ENCODE measurements at regions not wholly inside any gene's neighbourhood (a gene's known extent, or its start where the extent isn't known, plus 50 kb on each side); places are given as distances from the start of the nearest gene placed in this dataset.

DNA sequence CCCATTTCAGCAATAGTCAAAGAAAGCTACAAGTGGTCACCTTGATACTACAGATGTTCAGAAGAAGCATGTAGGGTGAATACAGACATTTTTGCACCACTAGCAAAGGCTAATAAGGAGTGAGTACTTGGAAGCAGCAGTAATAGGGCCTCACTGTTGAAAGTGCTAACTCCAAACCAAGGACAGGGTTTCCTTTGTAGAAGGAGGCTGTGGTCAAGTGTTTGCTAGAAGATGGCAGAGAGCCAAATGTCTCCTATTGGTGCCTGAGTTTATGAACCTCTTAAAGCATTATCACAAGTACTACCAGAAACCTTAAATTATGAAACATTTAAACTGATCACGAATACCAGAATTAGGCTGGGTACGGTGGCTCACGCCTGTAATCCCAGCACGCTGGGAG lies 308.1 kb downstream of the ZEB2 start:
- ChIA-PET CTCF (no interaction called here), POLR2A (no interaction called here)
- no peak overlapping the region for H3K4me3 ChIP-seq (ENCODE audit: low read depth, low read length)
- no peak for DNase-seq (ENCODE audit: low read depth, low spot score)
- TF ChIP-seq, protein P1, sequence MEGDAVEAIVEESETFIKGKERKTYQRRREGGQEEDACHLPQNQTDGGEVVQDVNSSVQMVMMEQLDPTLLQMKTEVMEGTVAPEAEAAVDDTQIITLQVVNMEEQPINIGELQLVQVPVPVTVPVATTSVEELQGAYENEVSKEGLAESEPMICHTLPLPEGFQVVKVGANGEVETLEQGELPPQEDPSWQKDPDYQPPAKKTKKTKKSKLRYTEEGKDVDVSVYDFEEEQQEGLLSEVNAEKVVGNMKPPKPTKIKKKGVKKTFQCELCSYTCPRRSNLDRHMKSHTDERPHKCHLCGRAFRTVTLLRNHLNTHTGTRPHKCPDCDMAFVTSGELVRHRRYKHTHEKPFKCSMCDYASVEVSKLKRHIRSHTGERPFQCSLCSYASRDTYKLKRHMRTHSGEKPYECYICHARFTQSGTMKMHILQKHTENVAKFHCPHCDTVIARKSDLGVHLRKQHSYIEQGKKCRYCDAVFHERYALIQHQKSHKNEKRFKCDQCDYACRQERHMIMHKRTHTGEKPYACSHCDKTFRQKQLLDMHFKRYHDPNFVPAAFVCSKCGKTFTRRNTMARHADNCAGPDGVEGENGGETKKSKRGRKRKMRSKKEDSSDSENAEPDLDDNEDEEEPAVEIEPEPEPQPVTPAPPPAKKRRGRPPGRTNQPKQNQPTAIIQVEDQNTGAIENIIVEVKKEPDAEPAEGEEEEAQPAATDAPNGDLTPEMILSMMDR (IDR thresholded peaks at IDR 0.05; ENCODE audit: insufficient read depth, low read length, missing control alignments), result no peak

DNA sequence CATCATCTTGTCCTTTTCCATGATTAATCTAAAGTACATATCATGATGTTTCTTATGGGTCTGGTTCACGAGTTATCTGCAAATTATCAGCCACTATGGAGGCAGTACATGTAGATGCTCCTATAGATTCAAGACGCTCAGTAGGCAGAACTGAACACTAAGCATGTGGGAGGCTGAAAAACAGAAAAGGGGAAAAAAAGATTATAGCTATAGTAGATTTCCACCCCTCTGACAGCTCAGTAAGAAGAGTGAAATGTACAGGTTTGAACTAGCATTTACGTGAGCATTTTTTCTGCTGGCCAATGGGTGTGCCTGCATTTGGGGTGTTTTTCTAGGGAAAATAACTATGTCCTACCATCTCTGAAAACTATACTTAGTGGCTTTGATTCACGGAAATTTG lies 308.9 kb downstream of the ZEB2 start:
- TF ChIP-seq, protein P1 (IDR thresholded peaks at IDR 0.05; ENCODE audit: insufficient read depth, low read length, missing control alignments), result no peak
- POLR2A ChIA-PET, result no interaction called here
- DNase-seq (ENCODE audit: low read depth, low spot score), result no peak
- no peak overlapping the region for H3K4me3 ChIP-seq (ENCODE audit: low read depth, low read length)
- CTCF ChIA-PET, result no interaction called here

DNA sequence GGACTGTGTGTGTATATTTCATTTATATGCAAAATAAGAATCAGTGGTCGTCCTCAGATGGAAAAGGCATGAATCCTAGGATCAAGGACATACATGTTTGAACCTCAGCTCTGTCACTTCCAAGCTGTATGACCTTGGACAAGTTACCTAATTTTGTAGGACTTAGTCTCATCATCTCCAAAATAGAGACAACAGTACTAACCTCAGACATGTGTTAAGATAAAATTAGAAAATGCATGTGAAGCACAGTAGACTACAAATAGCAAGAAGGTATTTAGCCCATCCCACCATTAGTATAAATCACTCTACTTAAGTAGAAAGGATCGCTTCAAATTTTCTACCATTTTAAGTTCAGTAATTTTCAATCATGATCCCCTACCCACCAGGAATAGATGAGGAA lies 309.8 kb downstream of the ZEB2 start:
- no peak for DNase-seq (ENCODE audit: low read depth, low spot score)
- no peak overlapping the region for H3K4me3 ChIP-seq (ENCODE audit: low read depth, low read length)
- CTCF ChIA-PET, result no interaction called here
- TF ChIP-seq, protein P1 (IDR thresholded peaks at IDR 0.05; ENCODE audit: insufficient read depth, low read length, missing control alignments), result no peak
- POLR2A ChIA-PET, result no interaction called here

DNA sequence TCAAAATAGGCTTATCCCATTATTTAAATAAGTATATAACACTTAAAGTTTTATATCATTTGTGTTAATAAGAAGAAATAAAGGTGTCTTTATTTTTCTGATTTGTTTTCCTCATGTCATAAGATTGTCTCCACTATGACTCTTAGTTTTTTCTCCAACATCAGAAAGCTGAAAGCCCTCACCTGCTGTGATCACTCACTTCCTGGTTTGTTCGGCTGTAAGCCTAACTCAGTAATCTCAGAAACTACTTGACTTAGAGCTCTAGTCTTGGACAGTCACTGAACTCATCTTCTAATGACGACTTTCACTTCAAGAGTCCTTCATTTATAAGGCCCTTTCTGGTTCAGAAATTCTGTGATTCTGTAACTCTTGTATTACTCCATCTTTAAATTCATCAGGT lies 311.0 kb downstream of the ZEB2 start:
- TF ChIP-seq, protein P1 (IDR thresholded peaks at IDR 0.05; ENCODE audit: insufficient read depth, low read length, missing control alignments), result no peak
- no peak for DNase-seq (ENCODE audit: low read depth, low spot score)
- CTCF ChIA-PET, result no interaction called here
- H3K4me3 ChIP-seq (ENCODE audit: low read depth, low read length), result no peak overlapping the region
- POLR2A ChIA-PET, result no interaction called here

DNA sequence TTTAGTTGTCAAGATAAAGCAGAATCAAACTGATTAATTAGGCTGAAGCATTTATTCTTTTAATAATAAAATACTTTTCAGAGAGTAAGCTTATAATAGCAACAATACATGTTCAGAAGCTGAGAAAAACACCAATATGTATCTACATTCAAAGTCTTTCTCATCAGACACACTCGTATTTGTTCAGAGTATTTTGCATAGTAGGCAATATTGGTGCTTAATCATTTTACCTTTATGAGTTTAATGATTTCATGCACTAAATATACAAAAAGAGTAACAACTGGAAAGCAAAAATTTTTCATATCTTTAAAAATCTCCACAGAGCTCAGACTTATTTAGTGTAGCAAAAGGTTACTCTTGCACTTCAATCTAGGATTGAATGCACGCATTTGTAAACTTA lies 313.9 kb downstream of the ZEB2 start:
- TF ChIP-seq, protein P1 (IDR thresholded peaks at IDR 0.05; ENCODE audit: insufficient read depth, low read length, missing control alignments), result no peak
- POLR2A ChIA-PET, result no interaction called here
- CTCF ChIA-PET, result no interaction called here
- DNase-seq (ENCODE audit: low read depth, low spot score), result no peak
- no peak overlapping the region for H3K4me3 ChIP-seq (ENCODE audit: low read depth, low read length)

DNA sequence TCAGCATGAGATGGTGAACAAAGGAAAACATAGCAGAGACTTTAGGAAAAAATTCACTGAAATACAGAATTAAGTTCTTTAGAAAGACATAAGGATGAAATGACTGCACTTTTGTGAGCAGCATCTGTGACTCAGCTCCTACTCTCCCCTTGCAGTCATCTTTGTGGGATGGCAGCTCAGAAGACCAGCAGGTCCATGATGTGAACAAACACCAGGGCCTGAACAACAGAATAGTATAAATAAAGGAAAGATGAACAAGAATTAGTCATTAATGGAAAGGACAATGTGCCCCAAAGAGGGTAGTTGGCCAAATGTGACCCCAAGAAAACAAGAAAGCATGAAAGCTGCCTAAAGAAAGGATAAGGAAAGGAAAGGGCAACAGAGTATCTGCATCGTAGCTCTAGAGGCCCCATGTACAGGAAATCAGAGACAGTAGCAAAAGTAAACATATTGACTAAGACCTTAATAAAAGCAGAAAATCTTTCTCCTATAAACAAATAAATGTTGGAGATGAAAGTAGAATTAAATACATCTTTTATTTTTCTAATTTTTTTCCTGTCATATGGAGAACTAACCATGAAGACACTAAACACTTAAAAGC lies 318.0 kb downstream of the ZEB2 start:
- TF ChIP-seq, protein P1 (IDR thresholded peaks at IDR 0.05; ENCODE audit: insufficient read depth, low read length, missing control alignments), result no peak
- ChIA-PET CTCF (interaction anchor here (2.0 kb wide), 1 partner anchor 11 kb away, joined by 4 read pairs; no protein-coding TSS in a partner anchor), POLR2A (no interaction called here)
- DNase-seq (ENCODE audit: low read depth, low spot score), result no peak
- H3K4me3 ChIP-seq (ENCODE audit: low read depth, low read length), result no peak overlapping the region

All from AG04449 (cell line).